ENCODE measurements at regions not wholly inside any gene's neighbourhood (a gene's known extent, or its start where the extent isn't known, plus 50 kb on each side); places are given as distances from the start of the nearest gene placed in this dataset.

- Histone ChIP-seq H3K4me3 (no peak overlapping the region), H3K4me1 (no peaks in the 10 kb centered on the region), H3K27me3 (ENCODE audit: low read depth) (peaks cover 8% of the 10 kb centered on the region), H3K9me3 (no peaks in the 10 kb centered on the region), H3K36me3 (replicated peaks) (no peaks in the 10 kb centered on the region)
- DNase-seq (ENCODE audit: low spot score in 2 of 2) = no peak
- in situ Hi-C loops (cut with MboI; ENCODE audit: low sequenced_read_pairs) = no loop called here
Measured at GRCh38 chr5:96582343-96582742, 79.8 kb upstream of the CAST start.

- Histone ChIP-seq H3K27me3 (ENCODE audit: low read depth) (peaks cover 14% of the 10 kb centered on the region), H3K4me3 (no peak overlapping the region), H3K9me3 (no peaks in the 10 kb centered on the region), H3K4me1 (no peaks in the 10 kb centered on the region), H3K36me3 (replicated peaks) (no peaks in the 10 kb centered on the region)
- in situ Hi-C loops (cut with MboI; ENCODE audit: low sequenced_read_pairs) = no loop called here
- DNase-seq (ENCODE audit: low spot score in 2 of 2) = no peak
Measured at GRCh38 chr5:96584712-96585111, 77.5 kb upstream of the CAST start.

GRCh38 chr5:96588539-96588938, 73.6 kb upstream of the CAST start:
- Histone ChIP-seq H3K9me3 (no peaks in the 10 kb centered on the region), H3K36me3 (replicated peaks) (no peaks in the 10 kb centered on the region), H3K27me3 (ENCODE audit: low read depth) (peaks cover 22% of the 10 kb centered on the region), H3K4me1 (no peaks in the 10 kb centered on the region), H3K4me3 (no peak overlapping the region)
- in situ Hi-C loops (cut with MboI; ENCODE audit: low sequenced_read_pairs) = no loop called here
- DNase-seq (ENCODE audit: low spot score in 2 of 2) = no peak

- Histone ChIP-seq H3K9me3 (no peaks in the 10 kb centered on the region), H3K4me3 (no peak overlapping the region), H3K27me3 (ENCODE audit: low read depth) (peaks cover 22% of the 10 kb centered on the region), H3K36me3 (replicated peaks) (no peaks in the 10 kb centered on the region), H3K4me1 (no peaks in the 10 kb centered on the region)
- no peak for DNase-seq (ENCODE audit: low spot score in 2 of 2)
- in situ Hi-C loops (cut with MboI; ENCODE audit: low sequenced_read_pairs) = no loop called here
Measured at GRCh38 chr5:96590796-96591195, 71.4 kb upstream of the CAST start.

- peak in 1 of 2 experiments; percentile 32 for DNase-seq (ENCODE audit: low spot score in 2 of 2)
- Histone ChIP-seq H3K4me1 (no peaks in the 10 kb centered on the region), H3K27me3 (ENCODE audit: low read depth) (peaks cover 8% of the 10 kb centered on the region), H3K4me3 (no peak overlapping the region), H3K36me3 (replicated peaks) (no peaks in the 10 kb centered on the region), H3K9me3 (no peaks in the 10 kb centered on the region)
- in situ Hi-C loops (cut with MboI; ENCODE audit: low sequenced_read_pairs) = no loop called here
Measured at GRCh38 chr5:96595300-96596090, 66.7 kb upstream of the CAST start.

- Histone ChIP-seq H3K36me3 (replicated peaks) (no peaks in the 10 kb centered on the region), H3K9me3 (no peaks in the 10 kb centered on the region), H3K4me1 (no peaks in the 10 kb centered on the region), H3K4me3 (no peak overlapping the region), H3K27me3 (ENCODE audit: low read depth) (peaks cover 8% of the 10 kb centered on the region)
- no peak for DNase-seq (ENCODE audit: low spot score in 2 of 2)
- in situ Hi-C loops (cut with MboI; ENCODE audit: low sequenced_read_pairs) = no loop called here
Measured at GRCh38 chr5:96597438-96598020, 64.6 kb upstream of the CAST start.

- Histone ChIP-seq H3K27me3 (ENCODE audit: low read depth) (peaks cover 8% of the 10 kb centered on the region), H3K36me3 (replicated peaks) (no peaks in the 10 kb centered on the region), H3K9me3 (no peaks in the 10 kb centered on the region), H3K4me1 (no peaks in the 10 kb centered on the region), H3K4me3 (no peak overlapping the region)
- peak in 1 of 2 experiments; percentile 6 for DNase-seq (ENCODE audit: low spot score in 2 of 2)
- in situ Hi-C loops (cut with MboI; ENCODE audit: low sequenced_read_pairs) = loop anchor here (10.0 to 25.0 kb wide), 2 partner anchors 256 to 739 kb away; no protein-coding TSS in a partner anchor
Measured at GRCh38 chr5:96601200-96601599, 61.0 kb upstream of the CAST start.

- peak; percentile 49 to 78 for DNase-seq (ENCODE audit: low spot score in 2 of 2)
- in situ Hi-C loops (cut with MboI; ENCODE audit: low sequenced_read_pairs) = loop anchor here (10.0 to 25.0 kb wide), 2 partner anchors 257 to 739 kb away; no protein-coding TSS in a partner anchor
- Histone ChIP-seq H3K27me3 (ENCODE audit: low read depth) (peaks cover 8% of the 10 kb centered on the region), H3K4me3 (no peak overlapping the region), H3K9me3 (no peaks in the 10 kb centered on the region), H3K36me3 (replicated peaks) (no peaks in the 10 kb centered on the region), H3K4me1 (no peaks in the 10 kb centered on the region)
Measured at GRCh38 chr5:96601715-96602244, 60.4 kb upstream of the CAST start.

GRCh38 chr5:96602776-96603175, 59.4 kb upstream of the CAST start:
- in situ Hi-C loops (cut with MboI; ENCODE audit: low sequenced_read_pairs) = loop anchor here (10.0 to 25.0 kb wide), 2 partner anchors 258 to 740 kb away; no protein-coding TSS in a partner anchor
- no peaks in the 10 kb centered on the region for H3K9me3 ChIP-seq
- H3K36me3 ChIP-seq (replicated peaks) = no peaks in the 10 kb centered on the region
- no peak overlapping the region for H3K4me3 ChIP-seq
- H3K4me1 ChIP-seq = no peaks in the 10 kb centered on the region
- DNase-seq (ENCODE audit: low spot score in 2 of 2) = no peak
- peaks cover 8% of the 10 kb centered on the region for H3K27me3 ChIP-seq (ENCODE audit: low read depth)

- in situ Hi-C loops (cut with MboI; ENCODE audit: low sequenced_read_pairs) = loop anchor here (10.0 to 25.0 kb wide), 2 partner anchors 260 to 743 kb away; no protein-coding TSS in a partner anchor
- no peak for DNase-seq (ENCODE audit: low spot score in 2 of 2)
- Histone ChIP-seq H3K9me3 (no peaks in the 10 kb centered on the region), H3K36me3 (replicated peaks) (no peaks in the 10 kb centered on the region), H3K4me1 (peaks cover 2% of the 10 kb centered on the region), H3K27me3 (ENCODE audit: low read depth) (peaks cover 8% of the 10 kb centered on the region), H3K4me3 (no peak overlapping the region)
Measured at GRCh38 chr5:96605144-96605837, 56.9 kb upstream of the CAST start.

- H3K36me3 ChIP-seq (replicated peaks) = no peaks in the 10 kb centered on the region
- H3K27me3 ChIP-seq (ENCODE audit: low read depth) = peaks cover 3% of the 10 kb centered on the region
- H3K4me1 ChIP-seq = peaks cover 6% of the 10 kb centered on the region
- in situ Hi-C loops (cut with MboI; ENCODE audit: low sequenced_read_pairs) = loop anchor here (10.0 to 25.0 kb wide), 2 partner anchors 265 to 747 kb away; no protein-coding TSS in a partner anchor
- H3K4me3 ChIP-seq = no peak overlapping the region
- DNase-seq (ENCODE audit: low spot score in 2 of 2) = no peak
- H3K9me3 ChIP-seq = no peaks in the 10 kb centered on the region
Measured at GRCh38 chr5:96609369-96609768, 52.8 kb upstream of the CAST start.

- in situ Hi-C loops (cut with MboI; ENCODE audit: low sequenced_read_pairs) = loop anchor here (25.0 kb wide), 1 partner anchor 748 kb away; no protein-coding TSS in a partner anchor
- DNase-seq (ENCODE audit: low spot score in 2 of 2) = peak; percentile 27 to 55
- no peak overlapping the region for H3K4me3 ChIP-seq
- no peaks in the 10 kb centered on the region for H3K36me3 ChIP-seq (replicated peaks)
- no peaks in the 10 kb centered on the region for H3K9me3 ChIP-seq
- peaks cover 3% of the 10 kb centered on the region for H3K27me3 ChIP-seq (ENCODE audit: low read depth)
- H3K4me1 ChIP-seq = peaks cover 6% of the 10 kb centered on the region
Measured at GRCh38 chr5:96610747-96611146, 51.4 kb upstream of the CAST start.

- in situ Hi-C loops (cut with MboI; ENCODE audit: low sequenced_read_pairs) = loop anchor here (25.0 kb wide), 1 partner anchor 750 kb away; no protein-coding TSS in a partner anchor
- H3K9me3 ChIP-seq = no peaks in the 10 kb centered on the region
Measured at GRCh38 chr5:96611946-96612345, 50.2 kb upstream of the CAST start.

More at GRCh38 chr5:96611946-96612345, 50.2 kb upstream of the CAST start:
- Histone ChIP-seq H3K4me1 (peaks cover 6% of the 10 kb centered on the region), H3K27me3 (ENCODE audit: low read depth) (peaks cover 3% of the 10 kb centered on the region), H3K4me3 (no peak overlapping the region), H3K36me3 (replicated peaks) (no peaks in the 10 kb centered on the region)
- no peak for DNase-seq (ENCODE audit: low spot score in 2 of 2)

Data from HAP-1 (cell line).